Stimulated activated naive B cell treated with anti-CD40 and anti-IgM and Interleukin-4, amounts not matched to agents 10 μg/mL and 1 μg/mL and 100 μg/mL, for 72 hours (primary cell): ENCODE measurements at regions not wholly inside any gene's neighbourhood (a gene's known extent, or its start where the extent isn't known, plus 50 kb on each side); places are given as distances from the start of the nearest gene placed in this dataset.

Source experiments
- ATAC-seq, 2 donors: fragments of 150-1000 bp; cut with Tn5 transposase; replicated peaks; 2 replicates each; pipeline ENCODE4 v1.10.0; 2021; ENCODE audit warnings: moderate library complexity in 1 of 2
- DNase-seq: peaks from one replicate; pipeline ENCODE4 v3.0.0; 2021
- H3K27ac Mint-ChIP-seq: one replicate; pipeline ENCODE4 v1.8.0; 2022; ENCODE audit warnings: mild to moderate bottlenecking, mixed read lengths
- H3K27me3 Mint-ChIP-seq, 2 donors: one replicate each; pipeline ENCODE4 v1.8.0; 2022; ENCODE audit warnings: mixed read lengths in 2 of 2
- H3K36me3 Mint-ChIP-seq, 2 donors: one replicate each; pipeline ENCODE4 v1.8.0; 2022; ENCODE audit warnings: mixed read lengths in 2 of 2, mild to moderate bottlenecking in 1 of 2
- H3K4me1 Mint-ChIP-seq, 2 donors: one replicate each; pipeline ENCODE4 v1.8.0; 2022; ENCODE audit warnings: mixed read lengths in 2 of 2, mild to moderate bottlenecking in 1 of 2
- H3K4me3 Mint-ChIP-seq, 2 donors: one replicate each; pipeline ENCODE4 v1.8.0; 2022; ENCODE audit warnings: mild to moderate bottlenecking in 2 of 2, mixed read lengths in 2 of 2, moderate library complexity in 1 of 2
- H3K9me3 Mint-ChIP-seq, 2 donors: one replicate each; pipeline ENCODE4 v1.8.0; 2022; ENCODE audit warnings: mixed read lengths in 2 of 2, mild to moderate bottlenecking in 1 of 2

DNA sequence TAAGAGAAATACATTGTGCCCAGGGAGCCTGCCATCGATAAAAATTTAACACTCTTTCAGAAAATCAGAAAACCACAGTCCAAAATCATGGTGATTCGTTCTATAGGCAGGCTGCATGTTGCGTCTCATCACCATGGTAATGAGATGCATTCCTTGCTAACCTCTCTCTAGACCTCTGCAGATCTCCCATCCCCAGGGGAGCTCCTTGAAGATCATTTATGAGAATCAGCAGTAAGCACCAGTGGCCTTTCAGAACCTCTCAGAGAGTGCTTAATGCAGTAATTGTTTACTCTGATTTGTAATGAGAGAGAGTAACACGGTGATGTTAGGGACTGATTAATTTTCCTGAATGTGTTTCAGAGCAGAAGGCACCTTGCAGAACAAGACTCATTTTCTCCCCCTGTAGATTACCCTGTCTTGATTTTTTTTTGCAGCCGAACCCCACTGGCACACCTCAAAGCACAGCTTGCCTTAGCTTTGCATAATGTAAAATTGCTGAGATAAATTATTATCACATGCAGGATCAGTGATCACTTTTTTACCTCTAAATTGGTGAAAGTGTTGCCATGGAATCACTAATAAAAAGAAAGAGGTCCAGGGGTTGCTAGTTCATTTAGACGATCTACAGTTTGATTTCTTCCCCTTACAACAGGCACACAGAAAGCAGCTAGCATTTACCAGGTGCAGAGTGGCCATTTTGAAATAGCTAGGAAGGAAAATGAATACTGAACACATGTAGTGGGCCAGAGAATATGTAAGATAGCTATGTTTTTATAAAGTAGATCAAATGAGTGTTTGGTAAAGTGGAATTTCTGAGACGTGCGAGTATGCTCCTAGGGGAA is 98.9 kb upstream of the CHL1 start:
- H3K36me3 Mint-ChIP-seq: no peaks in the 10 kb centered on the region
- no peak for ATAC-seq
- no peak for DNase-seq
- H3K9me3 Mint-ChIP-seq: no peaks in the 10 kb centered on the region
- H3K27ac Mint-ChIP-seq: no peak overlapping the region
- H3K27me3 Mint-ChIP-seq: peaks cover 0 to 9% of the 10 kb centered on the region in 2 donors
- no peak overlapping the region for H3K4me3 Mint-ChIP-seq
- no peaks in the 10 kb centered on the region for H3K4me1 Mint-ChIP-seq

GRCh38 chr3:98259-98654 is 98.3 kb upstream of the CHL1 start:
- H3K36me3 Mint-ChIP-seq: no peaks in the 10 kb centered on the region
- no peaks in the 10 kb centered on the region for H3K9me3 Mint-ChIP-seq
- no peak overlapping the region for H3K27ac Mint-ChIP-seq
- H3K27me3 Mint-ChIP-seq: peaks cover 0 to 9% of the 10 kb centered on the region in 2 donors
- ATAC-seq (no peak), DNase-seq (no peak)
- H3K4me3 Mint-ChIP-seq: no peak overlapping the region
- no peaks in the 10 kb centered on the region for H3K4me1 Mint-ChIP-seq

- ATAC-seq (no peak), DNase-seq (no peak)
- no peaks in the 10 kb centered on the region for H3K4me1 Mint-ChIP-seq
- H3K27me3 Mint-ChIP-seq: peaks cover 0 to 9% of the 10 kb centered on the region in 2 donors
- H3K36me3 Mint-ChIP-seq: no peaks in the 10 kb centered on the region
- no peaks in the 10 kb centered on the region for H3K9me3 Mint-ChIP-seq
- H3K4me3 Mint-ChIP-seq: no peak overlapping the region
- no peak overlapping the region for H3K27ac Mint-ChIP-seq
Observed at GRCh38 chr3:99506-99905, 97.1 kb upstream of the CHL1 start.

- Mint-ChIP-seq H3K36me3 (no peaks in the 10 kb centered on the region), H3K4me1 (no peaks in the 10 kb centered on the region), H3K9me3 (no peaks in the 10 kb centered on the region), H3K27me3 (peaks cover 0 to 9% of the 10 kb centered on the region in 2 donors), H3K27ac (no peak overlapping the region), H3K4me3 (no peak overlapping the region)
- no peak for ATAC-seq
- no peak for DNase-seq
Observed at GRCh38 chr3:102484-102883, 94.1 kb upstream of the CHL1 start.

DNA sequence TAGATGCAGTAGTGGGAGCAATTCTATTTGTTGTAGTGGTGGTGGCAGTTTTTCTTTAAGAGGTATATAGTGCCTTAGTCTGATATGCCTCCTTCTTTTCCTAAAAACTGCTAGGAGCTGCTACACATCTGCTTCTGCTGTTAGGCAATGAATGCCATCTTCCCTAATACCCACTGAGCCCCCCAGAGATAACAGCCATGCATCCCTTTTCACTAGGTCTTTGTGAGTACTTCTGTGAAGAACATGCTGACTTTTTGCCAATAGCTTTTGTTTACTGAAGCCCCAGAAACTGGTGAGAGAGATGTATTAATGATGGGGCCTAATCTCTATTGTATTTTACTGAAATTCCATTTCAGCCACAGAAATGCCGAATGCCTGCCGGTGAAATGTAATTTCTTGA is 92.6 kb upstream of the CHL1 start:
- no peak for DNase-seq
- no peak for ATAC-seq
- Mint-ChIP-seq H3K27ac (no peak overlapping the region), H3K4me3 (no peak overlapping the region), H3K27me3 (peaks cover 0 to 9% of the 10 kb centered on the region in 2 donors), H3K9me3 (no peaks in the 10 kb centered on the region), H3K36me3 (no peaks in the 10 kb centered on the region), H3K4me1 (peaks cover 0 to 2% of the 10 kb centered on the region in 2 donors)

DNA sequence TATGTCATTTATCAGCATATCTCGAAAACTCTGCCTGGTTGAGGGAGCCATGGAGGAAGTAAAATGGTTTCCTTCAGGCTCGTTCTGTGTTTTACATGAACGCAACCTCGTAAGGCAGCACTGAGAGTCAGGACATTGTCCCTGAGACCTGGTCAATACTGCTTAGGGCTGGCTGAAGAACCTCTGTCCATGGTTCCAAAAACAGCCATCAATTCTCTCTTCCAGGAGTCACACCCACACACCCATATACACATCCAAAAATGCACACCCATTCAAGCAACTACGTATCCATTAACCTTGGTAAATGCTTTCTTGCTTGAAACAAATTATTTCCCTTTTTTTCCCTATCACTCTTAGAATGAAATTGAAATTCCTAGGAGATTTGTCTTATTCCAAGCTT is 91.0 kb upstream of the CHL1 start:
- no peak overlapping the region for H3K27ac Mint-ChIP-seq
- H3K9me3 Mint-ChIP-seq: no peaks in the 10 kb centered on the region
- peaks cover 0 to 2% of the 10 kb centered on the region in 2 donors for H3K4me1 Mint-ChIP-seq
- ATAC-seq: no peak
- no peak for DNase-seq
- H3K36me3 Mint-ChIP-seq: no peaks in the 10 kb centered on the region
- H3K27me3 Mint-ChIP-seq: no peaks in the 10 kb centered on the region
- H3K4me3 Mint-ChIP-seq: no peak overlapping the region

GRCh38 chr3:106619-107018 is 89.9 kb upstream of the CHL1 start:
- Mint-ChIP-seq H3K4me1 (peaks cover 2 to 6% of the 10 kb centered on the region in 2 donors), H3K27ac (no peak overlapping the region), H3K36me3 (no peaks in the 10 kb centered on the region), H3K4me3 (no peak overlapping the region), H3K27me3 (no peaks in the 10 kb centered on the region), H3K9me3 (no peaks in the 10 kb centered on the region)
- DNase-seq (no peak), ATAC-seq (no peak)

DNA sequence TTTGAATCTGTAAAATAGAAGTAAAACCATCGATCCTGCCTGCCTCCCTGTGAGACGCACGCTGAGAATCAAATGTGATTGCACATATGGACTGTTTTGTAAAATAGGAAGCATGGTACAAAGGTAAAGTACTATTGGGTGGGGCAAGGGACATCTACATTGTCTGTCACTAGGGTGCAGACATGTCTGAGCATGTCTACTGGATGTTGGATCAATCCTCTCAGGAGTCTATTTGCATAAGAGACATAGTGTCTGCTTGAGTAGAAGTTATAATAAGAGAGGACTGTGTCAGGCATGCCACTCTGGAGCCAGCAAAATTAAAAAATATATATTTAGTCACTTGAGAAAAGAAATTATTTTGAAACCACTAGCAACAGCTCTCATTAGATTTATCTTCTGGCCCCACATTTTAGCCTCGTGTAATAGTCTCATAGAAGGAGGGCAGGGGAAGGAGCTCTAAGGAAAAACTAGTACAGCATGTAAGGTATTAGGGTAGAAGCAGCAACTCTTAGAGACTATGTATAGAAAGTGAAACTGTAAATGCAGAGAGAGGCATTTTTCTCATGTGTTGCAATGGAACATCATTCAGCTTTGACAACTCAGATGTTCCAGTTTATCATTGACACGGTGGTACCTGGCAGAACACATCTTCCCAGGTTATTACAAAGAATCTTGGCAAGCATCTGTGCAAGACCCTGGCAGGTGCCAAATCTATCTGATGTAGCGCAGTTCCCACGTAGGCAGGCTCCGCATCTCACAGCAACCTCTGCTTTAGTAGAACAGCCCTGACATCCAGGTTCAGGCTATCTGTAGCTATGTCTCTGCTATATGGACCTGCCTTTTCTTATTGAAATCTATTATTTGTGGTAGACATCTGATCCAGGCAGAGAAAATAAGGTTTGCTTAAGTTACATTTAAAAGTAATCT is 85.2 kb upstream of the CHL1 start:
- H3K36me3 Mint-ChIP-seq: peaks cover 0 to 1% of the 10 kb centered on the region in 2 donors
- no peak for ATAC-seq
- peaks cover 2 to 6% of the 10 kb centered on the region in 2 donors for H3K4me1 Mint-ChIP-seq
- DNase-seq: no peak
- H3K9me3 Mint-ChIP-seq: peaks cover 0 to 4% of the 10 kb centered on the region in 2 donors
- no peak overlapping the region for H3K4me3 Mint-ChIP-seq
- H3K27me3 Mint-ChIP-seq: peaks cover 0 to 4% of the 10 kb centered on the region in 2 donors
- no peak overlapping the region for H3K27ac Mint-ChIP-seq

DNA sequence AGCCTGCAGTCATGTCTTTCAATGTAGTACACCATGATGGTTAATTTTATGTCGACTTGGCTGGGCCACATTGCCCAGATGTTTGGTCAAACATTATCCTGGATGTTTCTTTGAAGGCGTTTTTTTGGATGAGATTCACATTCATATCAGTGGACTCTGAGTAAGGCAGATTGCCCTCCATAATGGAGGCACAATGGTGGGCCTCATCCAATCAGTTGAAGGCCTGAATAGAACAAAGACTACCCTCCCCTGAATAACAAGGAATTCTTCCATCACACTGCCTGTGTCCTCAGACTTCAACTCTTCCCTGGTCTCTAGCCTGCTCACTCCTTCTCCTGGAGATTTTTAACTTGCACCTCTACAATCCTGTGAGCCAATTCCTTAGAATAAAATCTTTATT is 83.8 kb upstream of the CHL1 start:
- DNase-seq (no peak), ATAC-seq (no peak)
- Mint-ChIP-seq H3K4me3 (no peak overlapping the region), H3K9me3 (peaks cover 0 to 4% of the 10 kb centered on the region in 2 donors), H3K27ac (no peak overlapping the region), H3K4me1 (peaks cover 2 to 6% of the 10 kb centered on the region in 2 donors), H3K36me3 (peaks cover 0 to 1% of the 10 kb centered on the region in 2 donors), H3K27me3 (peaks cover 0 to 4% of the 10 kb centered on the region in 2 donors)

DNA sequence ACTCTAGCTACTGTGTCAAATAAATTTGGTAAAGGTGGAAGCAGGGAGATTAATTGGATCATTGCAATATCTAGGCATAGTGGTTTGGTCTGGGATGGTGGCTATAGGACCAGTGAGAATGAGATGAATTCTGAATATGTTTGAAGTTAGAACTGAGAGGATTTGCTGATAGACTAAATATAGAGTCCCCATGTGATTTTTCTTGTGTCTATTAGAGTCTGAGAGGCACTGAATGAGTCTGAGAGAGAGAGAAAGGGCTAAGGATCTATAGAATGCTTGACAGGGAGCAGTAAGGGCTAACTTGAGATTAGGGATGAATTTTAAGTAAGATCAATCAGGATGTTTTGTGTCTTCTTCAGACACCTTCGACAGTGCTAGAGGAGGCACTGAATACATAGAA is 77.9 kb upstream of the CHL1 start:
- H3K27ac Mint-ChIP-seq: no peak overlapping the region
- peaks cover 0 to 2% of the 10 kb centered on the region in 2 donors for H3K27me3 Mint-ChIP-seq
- ATAC-seq: no peak
- no peaks in the 10 kb centered on the region for H3K4me1 Mint-ChIP-seq
- no peaks in the 10 kb centered on the region for H3K36me3 Mint-ChIP-seq
- H3K4me3 Mint-ChIP-seq: no peak overlapping the region
- DNase-seq: no peak
- no peaks in the 10 kb centered on the region for H3K9me3 Mint-ChIP-seq

- Mint-ChIP-seq H3K4me3 (no peak overlapping the region), H3K4me1 (peaks cover 2 to 14% of the 10 kb centered on the region in 2 donors), H3K9me3 (peaks cover 0 to 3% of the 10 kb centered on the region in 2 donors), H3K36me3 (no peaks in the 10 kb centered on the region), H3K27me3 (peaks cover 0 to 5% of the 10 kb centered on the region in 2 donors), H3K27ac (no peak overlapping the region)
- no peak for DNase-seq
- no peak for ATAC-seq
Observed at GRCh38 chr3:123341-123740, 73.2 kb upstream of the CHL1 start.

- no peak overlapping the region for H3K27ac Mint-ChIP-seq
- no peaks in the 10 kb centered on the region for H3K36me3 Mint-ChIP-seq
- peaks cover 0 to 3% of the 10 kb centered on the region in 2 donors for H3K9me3 Mint-ChIP-seq
- peaks cover 2 to 14% of the 10 kb centered on the region in 2 donors for H3K4me1 Mint-ChIP-seq
- H3K4me3 Mint-ChIP-seq: no peak overlapping the region
- ATAC-seq (peak; percentile 68 to 79), DNase-seq (no peak)
- peaks cover 0 to 5% of the 10 kb centered on the region in 2 donors for H3K27me3 Mint-ChIP-seq
Observed at GRCh38 chr3:124557-125179, 71.9 kb upstream of the CHL1 start.

DNA sequence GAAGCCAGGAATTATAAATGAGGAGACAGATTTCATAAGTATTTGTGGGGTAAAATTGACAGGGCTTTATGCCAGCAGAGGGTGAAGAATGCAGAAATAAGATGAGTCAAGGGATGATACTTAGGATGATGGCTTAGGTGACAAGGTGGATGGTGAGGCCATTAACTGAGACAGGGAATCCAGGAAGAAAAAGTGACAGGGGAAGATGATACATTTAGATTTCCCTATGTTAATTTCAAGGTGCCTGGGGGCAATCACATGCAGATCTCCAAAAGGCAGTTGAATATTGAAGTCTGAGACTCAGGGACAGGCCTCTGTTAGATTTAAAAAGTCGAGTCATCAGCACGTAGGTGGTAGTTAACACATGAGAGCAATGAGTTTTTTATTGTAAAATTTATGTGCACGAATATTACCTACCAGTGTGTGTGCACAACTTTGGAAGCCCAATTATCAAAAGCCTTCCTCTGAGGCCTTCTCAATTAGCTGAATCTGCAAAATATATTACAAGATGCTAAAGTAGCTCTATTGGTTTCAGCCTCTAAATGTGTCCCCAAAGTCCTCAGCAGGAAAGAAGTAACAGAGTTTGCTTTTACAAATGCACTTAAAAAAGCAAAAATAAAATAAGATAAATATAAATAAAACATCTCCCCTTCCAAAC is 67.9 kb upstream of the CHL1 start:
- Mint-ChIP-seq H3K36me3 (no peaks in the 10 kb centered on the region), H3K9me3 (peaks cover 0 to 6% of the 10 kb centered on the region in 2 donors), H3K27ac (no peak overlapping the region), H3K4me3 (no peak overlapping the region), H3K27me3 (peaks cover 0 to 5% of the 10 kb centered on the region in 2 donors), H3K4me1 (peaks cover 2 to 14% of the 10 kb centered on the region in 2 donors)
- ATAC-seq: no peak
- no peak for DNase-seq
